H1 (cell line): ENCODE measurements at regions not wholly inside any gene's neighbourhood (a gene's known extent, or its start where the extent isn't known, plus 50 kb on each side); places are given as distances from the start of the nearest gene placed in this dataset.

ENCODE experiments used
- HDAC6 ChIP-seq: IDR thresholded peaks from one replicate; pipeline ENCODE4 v1.7.1; 2012; ENCODE audit warnings: low read depth, mild to moderate bottlenecking, inconsistent platforms, low read length, moderate library complexity
- PHF8 ChIP-seq: fragments of 200-600 bp; sonication (generic); conservative IDR thresholded peaks from 2 replicates; pipeline ENCODE4 v1.7.1; 2012; ENCODE audit warnings: low read depth, mild to moderate bottlenecking, inconsistent platforms, low read length, moderate library complexity

DNA sequence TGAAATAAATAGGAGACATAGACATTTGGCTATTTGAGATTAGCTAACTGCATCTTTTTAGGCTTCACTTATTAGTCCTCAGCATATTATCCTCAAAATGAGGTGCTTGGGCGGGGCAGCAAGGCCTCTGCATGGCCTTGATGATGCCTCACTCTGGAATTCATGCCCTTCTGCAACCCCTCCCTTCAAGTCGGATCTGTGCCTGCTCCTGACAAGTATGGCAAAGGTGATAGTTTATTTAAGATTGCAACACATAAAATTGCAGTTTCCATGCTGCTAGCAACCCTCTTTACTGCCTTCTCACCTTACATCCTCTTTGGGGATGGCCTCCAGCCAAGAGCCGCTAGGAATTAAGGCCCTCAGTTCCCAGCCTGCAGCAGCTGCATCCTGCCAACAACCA, 241.3 kb upstream of the ADARB2 start (continued):
- TF ChIP-seq PHF8 (no peak), HDAC6 (no peak)
